AG09309 (cell line): ENCODE measurements at regions not wholly inside any gene's neighbourhood (a gene's known extent, or its start where the extent isn't known, plus 50 kb on each side); places are given as distances from the start of the nearest gene placed in this dataset.

Source experiments
- DNase-seq: peaks from one replicate; pipeline ENCODE4 v3.0.0-alpha.2; 2010; ENCODE audit warnings: low read depth
- H3K4me3 ChIP-seq: 2 replicates; pipeline ENCODE4 v1.5.1; 2011; ENCODE audit warnings: mild to moderate bottlenecking, low read depth, low read length, moderate library complexity; ENCODE audit not compliant: control insufficient read depth
- CTCF ChIP-seq: IDR thresholded peaks from 2 replicates; pipeline ENCODE4 v1.5.1; 2011; ENCODE audit warnings: mild to moderate bottlenecking, low read depth, low read length, inconsistent platforms; ENCODE audit not compliant: insufficient read depth, control insufficient read depth; ENCODE audit errors: missing control alignments

GRCh38 chr17:72501404-72502370 is 380.9 kb downstream of the SOX9 start:
- DNase-seq, result no peak
- no peak overlapping the region for H3K4me3 ChIP-seq
- no peak for TF ChIP-seq CTCF

DNA sequence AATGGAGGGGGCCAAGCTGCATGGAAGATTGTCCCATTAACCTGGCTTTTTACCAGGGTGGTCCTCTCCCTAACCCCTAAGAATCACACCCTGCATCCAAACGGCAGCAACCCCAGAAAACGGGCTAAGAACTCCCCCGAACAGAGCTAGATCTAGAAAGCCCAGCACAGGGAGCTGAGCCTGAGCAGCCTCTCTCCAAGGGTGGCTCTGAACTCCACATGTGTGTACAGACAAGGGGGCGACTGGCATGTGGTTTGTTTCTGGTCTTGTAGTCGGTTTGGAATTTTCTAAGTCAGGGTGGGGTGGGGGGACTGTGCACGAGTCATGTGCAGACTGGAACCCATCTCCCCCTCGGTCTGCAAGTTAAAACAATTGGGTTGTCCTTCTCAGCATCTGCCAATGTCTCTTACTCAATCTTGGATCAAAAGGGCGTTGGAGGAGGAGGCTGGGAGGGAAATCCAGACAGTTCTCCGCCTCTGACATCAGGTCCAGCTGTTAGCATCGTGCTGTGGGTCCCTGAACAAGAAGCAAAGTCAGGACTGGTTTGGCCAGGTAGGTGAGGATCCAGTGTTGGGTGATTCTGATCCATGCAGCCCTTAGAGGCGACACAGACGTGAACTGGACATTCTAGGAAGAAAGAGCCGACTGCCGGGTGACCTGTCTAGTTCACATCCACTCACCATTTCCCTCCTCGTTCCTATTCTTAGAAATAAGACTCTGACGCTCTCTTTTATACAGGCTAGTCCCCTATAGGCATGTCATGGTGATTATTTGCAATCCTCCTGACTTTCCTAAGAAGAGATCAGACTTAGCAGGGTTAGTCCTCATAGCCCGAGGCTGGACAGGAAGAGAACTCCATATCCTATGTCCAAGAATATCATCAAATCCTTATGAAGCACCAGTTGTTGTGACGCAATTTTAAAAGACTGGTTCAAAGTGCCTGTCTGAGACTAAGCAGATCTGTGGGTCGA is 381.8 kb downstream of the SOX9 start:
- TF ChIP-seq CTCF, result no peak
- H3K4me3 ChIP-seq, result no peak overlapping the region; the same call in 1 of the 2 replicates
- no peak for DNase-seq

DNA sequence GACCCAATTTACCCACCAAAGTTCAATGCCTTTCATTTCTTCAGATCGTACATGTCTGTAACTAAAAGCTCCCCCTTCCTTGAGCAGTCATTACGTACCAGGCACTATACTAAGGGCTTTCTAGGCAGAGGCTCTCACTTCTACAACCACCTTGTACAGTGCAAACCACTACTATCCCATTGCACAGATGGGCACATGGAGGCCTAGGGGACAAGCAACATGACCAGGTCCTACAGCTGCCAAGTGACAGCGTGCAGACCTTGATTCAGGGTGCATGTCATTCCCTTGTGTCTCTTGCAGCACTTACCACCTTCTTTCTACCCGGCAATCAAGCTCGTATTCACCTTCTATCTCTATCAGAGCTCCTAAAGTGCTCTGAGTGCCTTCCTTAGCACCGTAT is 382.7 kb downstream of the SOX9 start:
- no peak for TF ChIP-seq CTCF
- H3K4me3 ChIP-seq, result no peak overlapping the region
- no peak for DNase-seq

DNA sequence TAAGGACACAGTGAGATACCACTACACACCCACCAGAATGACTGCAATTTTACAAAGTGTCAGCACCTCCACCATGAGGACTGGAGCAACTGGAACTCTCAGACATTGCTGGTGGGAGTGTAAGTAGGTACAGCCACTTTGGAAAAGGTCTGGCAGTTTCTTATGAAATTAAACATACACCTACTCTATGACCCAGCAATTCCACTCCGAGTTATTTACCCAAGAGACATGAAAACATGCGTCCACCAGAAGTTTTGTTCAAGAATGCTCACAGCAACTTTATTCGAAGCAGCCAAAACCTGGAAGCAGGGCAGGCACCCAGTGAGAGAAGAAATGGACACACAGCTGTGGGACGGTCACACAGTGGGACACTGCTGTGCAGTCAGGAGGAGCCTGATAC is 384.0 kb downstream of the SOX9 start:
- no peak overlapping the region for H3K4me3 ChIP-seq
- no peak for DNase-seq
- TF ChIP-seq CTCF, result no peak

DNA sequence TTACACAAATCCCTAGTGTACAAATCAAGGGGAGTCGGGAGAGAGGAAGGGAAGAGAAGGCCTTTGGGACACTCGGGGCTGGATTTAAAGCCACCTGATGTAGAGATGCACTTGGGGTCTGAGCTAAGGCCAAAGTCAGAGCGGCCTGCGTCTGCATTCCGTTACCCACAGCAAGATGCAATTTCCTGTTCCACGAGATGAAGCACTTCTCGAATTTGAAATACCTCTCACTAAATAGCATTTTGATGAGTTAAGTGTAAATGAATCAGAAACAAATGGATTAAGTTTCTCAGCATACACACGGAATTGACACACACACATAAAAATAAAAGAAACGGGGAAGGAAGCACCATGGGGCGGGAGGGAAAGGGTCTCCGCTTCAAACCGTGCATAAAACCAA is 386.0 kb downstream of the SOX9 start:
- H3K4me3 ChIP-seq, result no peak overlapping the region
- TF ChIP-seq CTCF, result no peak
- DNase-seq, result no peak

DNA sequence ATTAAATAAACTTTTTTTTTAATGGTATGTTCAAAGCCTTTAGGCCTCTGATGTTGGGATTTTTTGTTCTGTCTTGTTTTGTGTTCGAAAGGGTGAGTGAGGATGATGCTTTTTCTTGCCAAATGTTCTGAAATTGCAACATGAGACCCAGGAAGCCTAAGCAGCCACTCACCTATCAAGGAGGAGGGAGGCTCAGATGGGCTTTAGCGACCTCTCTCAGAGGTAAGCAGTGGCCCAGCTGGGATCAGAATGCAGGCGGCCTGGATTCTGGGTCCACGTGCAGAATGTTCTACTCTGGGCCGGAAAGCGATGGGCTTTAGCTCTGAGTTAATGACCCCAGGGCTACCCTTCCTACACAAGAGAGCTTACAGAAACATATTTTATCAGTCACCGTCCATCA is 386.6 kb downstream of the SOX9 start:
- no peak for TF ChIP-seq CTCF
- no peak for DNase-seq
- H3K4me3 ChIP-seq, result no peak overlapping the region
